ENCODE measurements at regions not wholly inside any gene's neighbourhood (a gene's known extent, or its start where the extent isn't known, plus 50 kb on each side); places are given as distances from the start of the nearest gene placed in this dataset.

DNA sequence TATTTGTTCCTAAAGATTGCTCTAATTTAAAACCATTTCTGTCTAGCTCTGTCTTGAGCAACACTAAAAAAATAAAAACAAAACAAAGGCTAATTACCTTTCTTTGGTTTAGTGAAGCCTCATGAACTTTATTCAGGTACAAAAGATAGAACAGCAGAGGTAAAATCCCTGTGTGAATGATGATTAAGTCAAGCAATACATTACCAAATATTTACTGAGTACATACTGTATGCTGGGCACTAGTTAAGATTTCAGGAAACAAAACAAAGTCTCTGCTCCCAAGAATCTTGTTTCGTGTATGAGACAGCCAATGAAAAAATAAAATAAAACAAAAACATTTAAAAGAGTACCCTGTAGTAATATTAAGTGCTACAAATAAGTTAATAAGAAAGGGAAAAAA, 257.5 kb downstream of the RND3 start:
- no peak for DNase-seq
- no peaks in the 10 kb centered on the region for H3K27me3 ChIP-seq (ENCODE audit: low read depth)
- no peaks in the 10 kb centered on the region for H3K4me1 ChIP-seq
- ATAC-seq, result no peak
- intact Hi-C loops (cut with DNase I), result no loop called here
- no peaks in the 10 kb centered on the region for H3K36me3 ChIP-seq
- TF ChIP-seq, protein P1, sequence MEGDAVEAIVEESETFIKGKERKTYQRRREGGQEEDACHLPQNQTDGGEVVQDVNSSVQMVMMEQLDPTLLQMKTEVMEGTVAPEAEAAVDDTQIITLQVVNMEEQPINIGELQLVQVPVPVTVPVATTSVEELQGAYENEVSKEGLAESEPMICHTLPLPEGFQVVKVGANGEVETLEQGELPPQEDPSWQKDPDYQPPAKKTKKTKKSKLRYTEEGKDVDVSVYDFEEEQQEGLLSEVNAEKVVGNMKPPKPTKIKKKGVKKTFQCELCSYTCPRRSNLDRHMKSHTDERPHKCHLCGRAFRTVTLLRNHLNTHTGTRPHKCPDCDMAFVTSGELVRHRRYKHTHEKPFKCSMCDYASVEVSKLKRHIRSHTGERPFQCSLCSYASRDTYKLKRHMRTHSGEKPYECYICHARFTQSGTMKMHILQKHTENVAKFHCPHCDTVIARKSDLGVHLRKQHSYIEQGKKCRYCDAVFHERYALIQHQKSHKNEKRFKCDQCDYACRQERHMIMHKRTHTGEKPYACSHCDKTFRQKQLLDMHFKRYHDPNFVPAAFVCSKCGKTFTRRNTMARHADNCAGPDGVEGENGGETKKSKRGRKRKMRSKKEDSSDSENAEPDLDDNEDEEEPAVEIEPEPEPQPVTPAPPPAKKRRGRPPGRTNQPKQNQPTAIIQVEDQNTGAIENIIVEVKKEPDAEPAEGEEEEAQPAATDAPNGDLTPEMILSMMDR (IDR thresholded peaks at IDR 0.05), result no peak
- no peak overlapping the region for H3K4me3 ChIP-seq
- no peak overlapping the region for H3K27ac ChIP-seq
- no peaks in the 10 kb centered on the region for H3K9me3 ChIP-seq

GRCh38 chr2:150228936-150229335, 258.5 kb downstream of the RND3 start:
- Histone ChIP-seq H3K4me1 (no peaks in the 10 kb centered on the region), H3K36me3 (no peaks in the 10 kb centered on the region), H3K27me3 (ENCODE audit: low read depth) (no peaks in the 10 kb centered on the region), H3K27ac (no peak overlapping the region), H3K4me3 (no peak overlapping the region), H3K9me3 (no peaks in the 10 kb centered on the region)
- DNase-seq (no peak), ATAC-seq (no peak)
- TF ChIP-seq, protein P1 (IDR thresholded peaks at IDR 0.05), result no peak
- intact Hi-C loops (cut with DNase I), result no loop called here

DNA sequence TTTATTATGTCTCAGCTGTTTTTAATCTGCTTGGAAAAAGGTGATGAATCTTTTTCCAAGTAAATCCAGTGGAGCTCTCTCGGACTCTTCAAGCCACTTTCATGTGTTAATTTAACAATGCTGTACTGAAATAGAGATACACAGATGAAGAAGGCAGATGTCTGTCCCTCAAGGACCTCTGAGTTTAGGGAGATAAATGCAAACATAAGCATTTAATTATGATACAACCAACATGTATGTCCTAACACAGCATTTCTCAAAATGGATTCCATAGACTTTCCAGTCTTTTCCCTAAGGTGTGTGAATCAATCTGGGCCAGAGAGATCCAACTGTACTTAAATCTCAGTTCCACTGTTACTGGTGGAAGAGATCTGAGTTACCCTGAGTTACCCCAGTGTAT, 262.4 kb downstream of the RND3 start:
- DNase-seq (no peak), ATAC-seq (no peak)
- Histone ChIP-seq H3K27me3 (ENCODE audit: low read depth) (no peaks in the 10 kb centered on the region), H3K4me3 (no peak overlapping the region), H3K9me3 (no peaks in the 10 kb centered on the region), H3K27ac (no peak overlapping the region), H3K36me3 (no peaks in the 10 kb centered on the region), H3K4me1 (no peaks in the 10 kb centered on the region)
- TF ChIP-seq, protein P1 (IDR thresholded peaks at IDR 0.05), result no peak
- intact Hi-C loops (cut with DNase I), result no loop called here

DNA sequence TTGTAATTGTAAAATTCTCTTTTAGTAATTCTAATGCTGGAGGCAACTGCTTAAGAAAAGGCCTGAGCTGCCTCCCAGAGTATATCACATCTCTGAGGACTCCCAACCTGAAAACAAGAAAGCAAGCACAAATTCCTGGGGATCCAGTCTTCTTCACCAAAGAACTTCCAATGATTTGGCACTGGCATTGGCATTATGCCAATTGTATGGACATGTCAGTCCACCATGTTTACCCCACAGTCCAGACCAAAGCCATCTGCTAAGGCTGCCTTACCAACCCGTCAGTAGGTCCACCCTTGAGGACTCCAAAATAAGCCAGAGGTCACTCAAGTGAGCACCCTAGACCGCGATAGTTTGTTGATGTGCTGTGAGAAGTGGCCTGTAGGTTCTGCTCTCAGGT, 263.1 kb downstream of the RND3 start:
- intact Hi-C loops (cut with DNase I), result no loop called here
- Histone ChIP-seq H3K36me3 (no peaks in the 10 kb centered on the region), H3K9me3 (no peaks in the 10 kb centered on the region), H3K27ac (no peak overlapping the region), H3K4me3 (no peak overlapping the region), H3K27me3 (ENCODE audit: low read depth) (no peaks in the 10 kb centered on the region), H3K4me1 (no peaks in the 10 kb centered on the region)
- DNase-seq, result no peak
- TF ChIP-seq, protein P1 (IDR thresholded peaks at IDR 0.05), result no peak
- no peak for ATAC-seq

GRCh38 chr2:150222942-150223341, 264.5 kb downstream of the RND3 start:
- TF ChIP-seq, protein P1 (IDR thresholded peaks at IDR 0.05), result no peak
- no peaks in the 10 kb centered on the region for H3K36me3 ChIP-seq
- ATAC-seq (no peak), DNase-seq (no peak)
- H3K4me1 ChIP-seq, result no peaks in the 10 kb centered on the region
- no peaks in the 10 kb centered on the region for H3K9me3 ChIP-seq
- H3K4me3 ChIP-seq, result no peak overlapping the region
- intact Hi-C loops (cut with DNase I), result no loop called here
- H3K27ac ChIP-seq, result no peak overlapping the region
- H3K27me3 ChIP-seq (ENCODE audit: low read depth), result no peaks in the 10 kb centered on the region

DNA sequence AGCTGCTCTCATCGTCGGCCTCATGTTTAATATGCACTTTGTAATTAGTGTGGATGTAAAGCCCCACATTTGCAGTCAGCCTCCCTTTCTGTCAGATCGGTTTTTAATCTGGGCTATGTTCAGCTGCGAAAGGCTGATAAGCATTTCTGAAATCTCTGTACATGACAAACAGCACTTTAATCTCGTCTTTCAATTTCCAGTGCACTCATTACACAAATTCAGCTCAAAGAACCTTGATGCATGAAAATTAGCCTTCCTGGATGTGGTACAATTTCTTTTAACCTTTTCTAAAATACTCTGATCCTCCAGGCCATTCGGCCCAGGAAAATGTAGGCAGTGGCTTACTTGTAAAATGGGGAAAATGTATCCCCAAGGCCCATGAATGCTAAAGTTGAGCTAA, 265.1 kb downstream of the RND3 start:
- DNase-seq (no peak), ATAC-seq (no peak)
- Histone ChIP-seq H3K9me3 (no peaks in the 10 kb centered on the region), H3K4me3 (no peak overlapping the region), H3K36me3 (no peaks in the 10 kb centered on the region), H3K27ac (no peak overlapping the region), H3K27me3 (ENCODE audit: low read depth) (no peaks in the 10 kb centered on the region), H3K4me1 (no peaks in the 10 kb centered on the region)
- TF ChIP-seq, protein P1 (IDR thresholded peaks at IDR 0.05), result no peak
- intact Hi-C loops (cut with DNase I), result no loop called here
